NCI-H526 treated with DMSO at 0.1 percent for 48 hours (cell line): ENCODE measurements at regions not wholly inside any gene's neighbourhood (a gene's known extent, or its start where the extent isn't known, plus 50 kb on each side); places are given as distances from the start of the nearest gene placed in this dataset.

Source experiments
- DNase-seq: peaks from one replicate; lab custom pipeline; 2025; lab: John Stamatoyannopoulos, UW

- DNase-seq, result no peak
Observed at GRCh38 chr5:93275376-93275775, 305.6 kb downstream of the NR2F1-AS1 start.

- no peak for DNase-seq
Observed at GRCh38 chr5:93274291-93274690, 306.7 kb downstream of the NR2F1-AS1 start.

GRCh38 chr5:93273176-93273575 lies 307.8 kb downstream of the NR2F1-AS1 start:
- no peak for DNase-seq

GRCh38 chr5:93272108-93272507 lies 308.9 kb downstream of the NR2F1-AS1 start:
- no peak for DNase-seq

GRCh38 chr5:93267736-93268135 lies 313.3 kb downstream of the NR2F1-AS1 start:
- DNase-seq, result no peak

GRCh38 chr5:93267276-93267675 lies 313.7 kb downstream of the NR2F1-AS1 start:
- DNase-seq, result no peak

- DNase-seq, result no peak
Observed at GRCh38 chr5:93257616-93258015, 323.4 kb downstream of the NR2F1-AS1 start.

GRCh38 chr5:93255796-93256195 lies 325.2 kb downstream of the NR2F1-AS1 start:
- no peak for DNase-seq

- DNase-seq, result no peak
Observed at GRCh38 chr5:93252165-93252564, 328.9 kb downstream of the NR2F1-AS1 start.

- DNase-seq, result no peak
Observed at GRCh38 chr5:93251347-93251746, 329.7 kb downstream of the NR2F1-AS1 start.

- no peak for DNase-seq
Observed at GRCh38 chr5:93250424-93250823, 330.6 kb downstream of the NR2F1-AS1 start.

- DNase-seq, result no peak
Observed at GRCh38 chr5:93249651-93250289, 331.2 kb downstream of the NR2F1-AS1 start.

- no peak for DNase-seq
Observed at GRCh38 chr5:93247105-93247504, 333.9 kb downstream of the NR2F1-AS1 start.

GRCh38 chr5:93246090-93246855 lies 334.7 kb downstream of the NR2F1-AS1 start:
- no peak for DNase-seq

GRCh38 chr5:93245226-93245625 lies 335.8 kb downstream of the NR2F1-AS1 start:
- DNase-seq, result no peak

GRCh38 chr5:93243481-93243880 lies 337.5 kb downstream of the NR2F1-AS1 start:
- DNase-seq, result no peak

- no peak for DNase-seq
Observed at GRCh38 chr5:93240228-93240834, 340.7 kb downstream of the NR2F1-AS1 start.

GRCh38 chr5:93236807-93237421 lies 344.1 kb downstream of the NR2F1-AS1 start:
- no peak for DNase-seq

GRCh38 chr5:93235761-93236160 lies 345.3 kb downstream of the NR2F1-AS1 start:
- DNase-seq, result no peak

- no peak for DNase-seq
Observed at GRCh38 chr5:93226202-93226735, 354.8 kb downstream of the NR2F1-AS1 start.

GRCh38 chr5:93225748-93226147 lies 355.3 kb downstream of the NR2F1-AS1 start:
- DNase-seq, result no peak

GRCh38 chr5:93224624-93225023 lies 356.4 kb downstream of the NR2F1-AS1 start:
- DNase-seq, result no peak

- DNase-seq, result no peak
Observed at GRCh38 chr5:93221773-93222172, 359.2 kb downstream of the NR2F1-AS1 start.
